ENCODE measurements at regions not wholly inside any gene's neighbourhood (a gene's known extent, or its start where the extent isn't known, plus 50 kb on each side); places are given as distances from the start of the nearest gene placed in this dataset.

DNA sequence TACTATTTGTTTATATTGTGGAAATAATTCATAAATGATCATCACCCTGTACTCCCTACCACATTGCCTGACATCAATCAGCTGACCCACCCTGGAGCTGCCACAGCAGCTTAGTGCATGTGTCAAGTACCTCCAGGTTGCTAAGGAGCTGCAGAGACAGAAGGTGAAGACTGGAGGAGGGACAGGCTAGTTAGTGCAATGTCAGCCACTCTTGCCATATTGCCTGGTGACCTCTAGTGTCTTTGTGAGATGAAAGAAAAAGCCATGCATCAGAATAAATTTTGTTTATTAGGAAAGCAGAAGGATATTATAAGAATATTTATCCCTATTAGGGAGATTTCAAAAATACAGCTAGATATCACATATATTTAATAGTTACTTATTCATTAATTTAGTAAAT is 243.9 kb upstream of the FAT4 start:
- no peak overlapping the region for H3K4me3 ChIP-seq (ENCODE audit: low read length in 2 of 2)
- H3K4me1 ChIP-seq (ENCODE audit: control insufficient read depth, insufficient read depth, low read length) = no peaks in the 10 kb centered on the region
- no peak overlapping the region for H3K27ac ChIP-seq (ENCODE audit: low read length)
- no peak overlapping the region for H3K9ac ChIP-seq (ENCODE audit: low read length in 2 of 2)
- H3K9me3 ChIP-seq (ENCODE audit: control insufficient read depth in 2 of 2, low read length in 2 of 2) = no peaks in the 10 kb centered on the region
- no peaks in the 10 kb centered on the region for H3K36me3 ChIP-seq (ENCODE audit: control insufficient read depth in 2 of 2, insufficient read depth in 2 of 2, low read length in 2 of 2)
- H3K27me3 ChIP-seq (ENCODE audit: control insufficient read depth in 1 of 2, insufficient read depth in 2 of 2, low read length in 2 of 2) = no peaks in the 10 kb centered on the region

DNA sequence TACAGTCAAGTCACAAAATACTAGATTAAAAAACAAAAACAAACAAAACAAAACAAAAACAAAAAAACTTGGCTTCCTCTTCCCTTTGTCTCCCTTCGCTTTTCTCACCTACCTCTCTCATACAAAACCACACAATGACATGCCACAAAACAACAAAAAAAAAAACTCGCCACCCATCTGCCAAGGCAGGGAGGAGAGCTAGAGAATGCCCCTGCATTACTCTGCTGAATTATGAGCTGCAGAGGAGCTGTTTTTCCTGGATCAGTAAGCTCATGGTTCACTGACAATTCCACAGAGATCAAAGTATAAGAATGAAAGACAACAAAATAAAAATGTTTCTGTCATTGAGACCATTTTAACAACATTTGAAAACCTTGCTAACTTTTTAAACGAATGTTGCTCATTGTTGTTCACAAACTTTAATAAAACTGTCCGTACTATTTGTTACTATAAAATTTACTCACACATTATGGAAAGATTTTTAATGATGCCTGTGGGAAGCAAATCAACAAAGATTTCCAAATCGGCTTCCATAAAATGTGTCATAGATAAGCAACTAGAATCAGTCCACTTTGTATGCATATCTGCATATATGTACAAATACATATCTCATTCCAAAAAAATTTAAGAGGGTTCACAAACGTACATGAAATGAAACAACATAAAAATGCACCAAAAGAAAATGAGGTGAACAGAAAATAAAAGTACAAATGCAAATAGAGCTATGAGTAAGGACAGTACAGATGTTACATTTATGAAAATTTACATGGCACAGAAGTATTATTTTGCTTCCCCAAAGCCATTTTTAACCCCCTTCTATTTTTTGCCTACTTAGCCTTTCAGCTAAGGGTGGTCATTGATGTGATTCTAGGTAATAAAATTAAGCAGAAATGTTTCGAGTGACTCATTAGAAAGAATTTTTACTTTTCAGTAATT is 252.4 kb upstream of the FAT4 start:
- no peak overlapping the region for H3K9ac ChIP-seq (ENCODE audit: low read length in 2 of 2)
- H3K27me3 ChIP-seq (ENCODE audit: control insufficient read depth in 1 of 2, insufficient read depth in 2 of 2, low read length in 2 of 2) = no peaks in the 10 kb centered on the region
- H3K9me3 ChIP-seq (ENCODE audit: control insufficient read depth in 2 of 2, low read length in 2 of 2) = no peaks in the 10 kb centered on the region
- no peak overlapping the region for H3K27ac ChIP-seq (ENCODE audit: low read length)
- H3K4me1 ChIP-seq (ENCODE audit: control insufficient read depth, insufficient read depth, low read length) = no peaks in the 10 kb centered on the region
- H3K36me3 ChIP-seq (ENCODE audit: control insufficient read depth in 2 of 2, insufficient read depth in 2 of 2, low read length in 2 of 2) = no peaks in the 10 kb centered on the region
- H3K4me3 ChIP-seq (ENCODE audit: low read length in 2 of 2) = no peak overlapping the region

DNA sequence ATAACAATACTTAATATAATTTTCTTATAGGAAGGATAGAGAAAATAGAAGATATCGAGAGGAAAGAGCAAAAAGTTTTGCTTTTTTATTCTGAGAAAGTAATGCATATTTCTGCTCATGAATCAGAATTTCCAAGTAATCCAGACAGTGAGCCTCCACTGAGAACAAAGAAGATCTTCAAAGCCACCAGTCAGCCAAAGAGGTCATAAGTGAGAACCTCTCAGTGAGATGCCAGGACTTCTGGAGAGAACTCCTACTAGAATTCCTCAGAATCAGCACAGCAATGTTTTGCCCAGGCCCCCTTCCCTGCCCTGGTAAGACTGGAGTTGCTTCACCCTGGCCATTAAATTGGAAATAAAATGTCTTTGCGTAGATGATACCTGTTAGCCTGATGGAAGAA is 254.4 kb upstream of the FAT4 start:
- no peaks in the 10 kb centered on the region for H3K9me3 ChIP-seq (ENCODE audit: control insufficient read depth in 2 of 2, low read length in 2 of 2)
- no peak overlapping the region for H3K9ac ChIP-seq (ENCODE audit: low read length in 2 of 2)
- no peak overlapping the region for H3K4me3 ChIP-seq (ENCODE audit: low read length in 2 of 2)
- H3K36me3 ChIP-seq (ENCODE audit: control insufficient read depth in 2 of 2, insufficient read depth in 2 of 2, low read length in 2 of 2) = no peaks in the 10 kb centered on the region
- H3K27ac ChIP-seq (ENCODE audit: low read length) = no peak overlapping the region
- no peaks in the 10 kb centered on the region for H3K4me1 ChIP-seq (ENCODE audit: control insufficient read depth, insufficient read depth, low read length)
- H3K27me3 ChIP-seq (ENCODE audit: control insufficient read depth in 1 of 2, insufficient read depth in 2 of 2, low read length in 2 of 2) = no peaks in the 10 kb centered on the region

DNA sequence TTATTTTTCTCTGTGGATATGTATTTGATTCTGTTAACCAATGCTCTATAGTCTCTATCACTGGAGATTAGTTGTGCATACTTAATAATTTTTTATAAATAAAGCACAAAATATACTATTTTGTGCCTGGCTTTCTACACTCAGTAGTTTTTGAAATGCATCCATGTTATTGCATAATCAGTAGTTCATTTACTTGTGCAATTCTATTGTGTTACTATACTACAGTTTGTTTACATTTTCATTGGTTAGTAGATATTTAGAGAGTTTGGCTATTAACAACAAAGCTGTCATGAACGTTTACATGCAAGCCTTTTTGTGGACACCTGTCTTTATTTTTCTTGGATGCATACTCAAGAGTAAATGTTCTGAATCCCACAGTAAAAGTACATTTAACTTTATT is 265.0 kb upstream of the FAT4 start:
- Histone ChIP-seq H3K36me3 (ENCODE audit: control insufficient read depth in 2 of 2, insufficient read depth in 2 of 2, low read length in 2 of 2) (no peaks in the 10 kb centered on the region), H3K27ac (ENCODE audit: low read length) (no peak overlapping the region), H3K9ac (ENCODE audit: low read length in 2 of 2) (no peak overlapping the region), H3K9me3 (ENCODE audit: control insufficient read depth in 2 of 2, low read length in 2 of 2) (no peaks in the 10 kb centered on the region), H3K4me1 (ENCODE audit: control insufficient read depth, insufficient read depth, low read length) (no peaks in the 10 kb centered on the region), H3K27me3 (ENCODE audit: control insufficient read depth in 1 of 2, insufficient read depth in 2 of 2, low read length in 2 of 2) (no peaks in the 10 kb centered on the region), H3K4me3 (ENCODE audit: low read length in 2 of 2) (no peak overlapping the region)

DNA sequence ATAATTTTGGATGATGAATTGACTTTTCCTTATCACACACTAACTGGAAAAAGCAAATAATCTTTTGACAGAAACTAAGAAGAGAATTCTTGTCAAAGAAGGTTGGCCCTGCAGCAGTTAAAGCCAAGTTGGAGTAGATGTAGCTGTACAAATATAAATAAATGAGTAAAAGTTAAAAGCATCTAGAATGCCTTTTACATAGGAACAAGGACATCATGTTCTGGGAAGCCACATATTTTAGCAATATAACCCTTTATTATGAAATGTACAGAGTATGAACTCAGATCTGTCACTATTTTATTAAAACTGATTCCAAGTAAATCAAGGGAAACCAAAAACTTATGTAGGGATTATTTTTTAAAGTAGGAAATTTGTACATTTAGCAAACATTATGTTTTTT is 269.4 kb upstream of the FAT4 start:
- Histone ChIP-seq H3K4me3 (ENCODE audit: low read length in 2 of 2) (no peak overlapping the region), H3K9ac (ENCODE audit: low read length in 2 of 2) (no peak overlapping the region), H3K4me1 (ENCODE audit: control insufficient read depth, insufficient read depth, low read length) (no peaks in the 10 kb centered on the region), H3K27me3 (ENCODE audit: control insufficient read depth in 1 of 2, insufficient read depth in 2 of 2, low read length in 2 of 2) (no peaks in the 10 kb centered on the region), H3K9me3 (ENCODE audit: control insufficient read depth in 2 of 2, low read length in 2 of 2) (no peaks in the 10 kb centered on the region), H3K36me3 (ENCODE audit: control insufficient read depth in 2 of 2, insufficient read depth in 2 of 2, low read length in 2 of 2) (no peaks in the 10 kb centered on the region), H3K27ac (ENCODE audit: low read length) (no peak overlapping the region)

DNA sequence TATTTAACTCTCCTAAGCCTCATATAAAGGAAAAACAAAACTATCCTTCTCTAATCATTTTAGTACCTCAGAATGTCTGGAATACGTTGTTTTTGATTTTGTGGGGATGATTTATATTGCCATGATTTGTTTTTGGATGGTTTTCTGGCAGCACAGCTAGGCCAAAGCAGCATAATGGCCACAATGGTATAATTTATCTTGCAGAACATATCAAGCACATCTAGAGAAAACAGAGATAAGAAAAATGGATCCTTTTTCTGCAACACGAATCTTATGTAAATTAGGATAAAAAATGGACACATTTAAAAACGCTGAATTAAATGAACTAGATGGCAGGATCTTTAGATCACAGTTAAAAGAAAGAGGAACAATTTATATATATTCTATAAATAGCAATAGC is 269.9 kb upstream of the FAT4 start:
- H3K4me1 ChIP-seq (ENCODE audit: control insufficient read depth, insufficient read depth, low read length) = no peaks in the 10 kb centered on the region
- H3K9ac ChIP-seq (ENCODE audit: low read length in 2 of 2) = no peak overlapping the region
- no peaks in the 10 kb centered on the region for H3K27me3 ChIP-seq (ENCODE audit: control insufficient read depth in 1 of 2, insufficient read depth in 2 of 2, low read length in 2 of 2)
- no peak overlapping the region for H3K4me3 ChIP-seq (ENCODE audit: low read length in 2 of 2)
- H3K27ac ChIP-seq (ENCODE audit: low read length) = no peak overlapping the region
- H3K9me3 ChIP-seq (ENCODE audit: control insufficient read depth in 2 of 2, low read length in 2 of 2) = no peaks in the 10 kb centered on the region
- H3K36me3 ChIP-seq (ENCODE audit: control insufficient read depth in 2 of 2, insufficient read depth in 2 of 2, low read length in 2 of 2) = no peaks in the 10 kb centered on the region

DNA sequence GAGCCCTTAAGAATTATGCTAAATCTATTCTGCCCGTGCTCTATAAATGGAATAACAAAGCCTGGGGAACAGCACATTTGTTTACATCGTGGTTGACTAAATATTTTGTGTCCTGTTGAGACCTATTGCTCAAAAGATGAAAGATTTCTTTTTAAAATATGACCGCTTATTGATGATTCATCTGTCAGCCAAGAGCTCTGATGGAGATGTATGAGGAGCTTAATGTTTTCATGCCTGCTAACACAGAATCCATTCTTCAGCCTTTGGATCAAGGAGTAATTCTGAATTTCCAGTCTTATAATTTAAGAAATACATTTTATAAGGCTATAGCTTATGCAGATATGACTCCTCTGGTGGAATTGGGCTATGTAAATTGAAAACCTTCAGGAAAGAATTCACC is 271.3 kb upstream of the FAT4 start:
- Histone ChIP-seq H3K36me3 (ENCODE audit: control insufficient read depth in 2 of 2, insufficient read depth in 2 of 2, low read length in 2 of 2) (no peaks in the 10 kb centered on the region), H3K9ac (ENCODE audit: low read length in 2 of 2) (no peak overlapping the region), H3K9me3 (ENCODE audit: control insufficient read depth in 2 of 2, low read length in 2 of 2) (no peaks in the 10 kb centered on the region), H3K4me3 (ENCODE audit: low read length in 2 of 2) (no peak overlapping the region), H3K4me1 (ENCODE audit: control insufficient read depth, insufficient read depth, low read length) (no peaks in the 10 kb centered on the region), H3K27ac (ENCODE audit: low read length) (no peak overlapping the region), H3K27me3 (ENCODE audit: control insufficient read depth in 1 of 2, insufficient read depth in 2 of 2, low read length in 2 of 2) (no peaks in the 10 kb centered on the region)

DNA sequence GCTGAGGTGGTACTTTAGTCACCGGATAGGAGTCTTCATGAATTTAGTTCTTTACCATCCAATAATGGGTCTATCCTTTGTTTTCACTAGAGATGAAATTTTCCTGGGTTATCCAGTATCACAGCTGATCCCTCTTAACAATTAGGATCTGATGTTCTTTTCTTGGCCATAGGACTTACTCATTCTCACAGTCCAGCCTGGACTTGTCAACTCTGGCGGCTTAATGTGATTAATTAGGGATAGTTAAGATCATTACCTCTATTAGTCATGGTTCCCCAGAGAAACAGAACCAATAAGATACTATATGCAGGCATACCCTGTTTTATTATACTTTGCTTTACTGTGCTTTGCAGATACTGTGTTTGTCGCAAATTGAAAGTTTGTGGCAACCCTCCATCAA is 272.7 kb upstream of the FAT4 start:
- Histone ChIP-seq H3K27ac (ENCODE audit: low read length) (no peak overlapping the region), H3K4me1 (ENCODE audit: control insufficient read depth, insufficient read depth, low read length) (no peaks in the 10 kb centered on the region)

DNA sequence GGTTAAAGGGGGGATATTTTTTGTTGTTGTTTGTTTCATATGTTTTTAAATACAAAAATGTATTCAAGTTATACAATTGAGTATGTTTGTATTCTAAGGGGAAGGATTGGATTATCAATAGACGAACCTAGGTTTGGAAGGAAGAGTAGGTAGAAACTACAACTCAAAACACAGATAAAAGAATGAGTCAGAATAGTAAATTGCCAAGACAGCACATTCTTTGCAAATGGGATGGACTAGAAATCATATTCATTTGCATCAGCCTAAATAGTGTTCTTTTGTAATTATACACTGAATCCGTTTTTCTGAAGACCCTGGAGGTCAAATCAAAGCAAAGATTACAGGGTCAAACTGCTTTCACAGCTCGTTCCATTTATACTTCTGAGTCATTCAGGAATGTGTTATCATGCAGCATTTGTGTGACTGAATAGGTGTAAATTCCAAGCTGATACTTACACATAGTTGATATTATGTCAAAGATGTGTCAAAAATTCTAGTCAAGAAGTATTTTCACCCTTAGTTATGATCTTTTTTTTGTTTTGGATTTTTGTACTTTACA is 273.3 kb upstream of the FAT4 start:
- Histone ChIP-seq H3K4me1 (ENCODE audit: control insufficient read depth, insufficient read depth, low read length) (no peaks in the 10 kb centered on the region), H3K9ac (ENCODE audit: low read length in 2 of 2) (no peak overlapping the region), H3K27me3 (ENCODE audit: control insufficient read depth in 1 of 2, insufficient read depth in 2 of 2, low read length in 2 of 2) (no peaks in the 10 kb centered on the region), H3K27ac (ENCODE audit: low read length) (no peak overlapping the region), H3K36me3 (ENCODE audit: control insufficient read depth in 2 of 2, insufficient read depth in 2 of 2, low read length in 2 of 2) (no peaks in the 10 kb centered on the region), H3K4me3 (ENCODE audit: low read length in 2 of 2) (no peak overlapping the region), H3K9me3 (ENCODE audit: control insufficient read depth in 2 of 2, low read length in 2 of 2) (no peaks in the 10 kb centered on the region)

More for the DNA sequence above, 272.7 kb upstream of the FAT4 start:
- Histone ChIP-seq H3K9me3 (ENCODE audit: control insufficient read depth in 2 of 2, low read length in 2 of 2) (no peaks in the 10 kb centered on the region), H3K9ac (ENCODE audit: low read length in 2 of 2) (no peak overlapping the region), H3K36me3 (ENCODE audit: control insufficient read depth in 2 of 2, insufficient read depth in 2 of 2, low read length in 2 of 2) (no peaks in the 10 kb centered on the region), H3K4me3 (ENCODE audit: low read length in 2 of 2) (no peak overlapping the region), H3K27me3 (ENCODE audit: control insufficient read depth in 1 of 2, insufficient read depth in 2 of 2, low read length in 2 of 2) (no peaks in the 10 kb centered on the region)

DNA sequence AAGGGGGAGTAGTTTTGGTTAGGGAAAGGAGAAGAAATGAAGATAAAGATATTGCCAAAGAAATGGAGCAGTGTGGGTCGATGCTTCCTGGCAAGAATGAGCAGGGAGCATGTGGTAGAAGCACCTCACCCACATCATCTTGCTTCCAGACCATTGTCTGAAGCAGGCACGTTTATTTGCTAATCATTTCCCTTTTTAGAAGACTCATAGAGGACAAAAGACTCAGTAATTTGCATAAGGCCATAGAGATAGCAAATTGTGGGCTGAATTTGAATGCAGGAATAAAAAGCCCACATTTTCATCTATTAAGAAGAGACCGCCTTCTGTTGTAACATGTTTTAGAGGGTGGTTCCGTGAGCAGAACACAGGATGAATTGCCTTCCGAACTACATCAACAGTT is 275.2 kb upstream of the FAT4 start:
- Histone ChIP-seq H3K27me3 (ENCODE audit: control insufficient read depth in 1 of 2, insufficient read depth in 2 of 2, low read length in 2 of 2) (no peaks in the 10 kb centered on the region), H3K36me3 (ENCODE audit: control insufficient read depth in 2 of 2, insufficient read depth in 2 of 2, low read length in 2 of 2) (no peaks in the 10 kb centered on the region), H3K27ac (ENCODE audit: low read length) (no peak overlapping the region), H3K9me3 (ENCODE audit: control insufficient read depth in 2 of 2, low read length in 2 of 2) (no peaks in the 10 kb centered on the region), H3K9ac (ENCODE audit: low read length in 2 of 2) (no peak overlapping the region), H3K4me1 (ENCODE audit: control insufficient read depth, insufficient read depth, low read length) (no peaks in the 10 kb centered on the region), H3K4me3 (ENCODE audit: low read length in 2 of 2) (no peak overlapping the region)

DNA sequence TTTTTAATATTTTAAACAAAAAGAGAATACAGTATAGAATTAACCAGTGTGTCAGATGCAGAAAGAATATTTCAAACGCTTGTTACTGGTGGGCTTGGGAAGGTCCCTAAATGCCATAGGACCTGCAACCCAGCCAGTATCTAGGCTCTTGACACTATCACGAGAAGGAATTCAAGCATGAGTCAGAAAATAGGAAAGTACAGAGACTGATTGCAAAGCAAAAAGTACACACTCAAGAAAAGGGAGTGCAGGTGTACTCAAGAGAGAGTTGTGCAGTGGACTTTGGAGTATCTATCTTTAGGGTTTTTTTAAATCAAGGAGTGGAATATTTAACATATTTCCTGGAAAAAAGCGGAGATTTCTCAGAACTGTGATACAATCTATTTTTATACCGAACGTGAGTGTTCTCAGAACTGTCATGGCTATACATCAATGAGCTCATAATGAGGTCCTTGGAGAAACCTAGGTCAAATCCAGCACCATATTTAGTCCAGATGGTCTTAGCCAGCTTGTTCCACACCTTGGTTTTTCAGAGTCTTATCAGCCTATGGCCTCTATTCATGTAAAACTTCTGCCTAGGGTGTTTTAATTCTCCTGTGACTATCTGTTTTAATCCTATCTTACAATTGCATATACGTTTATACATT is 291.8 kb upstream of the FAT4 start:
- Histone ChIP-seq H3K4me1 (ENCODE audit: control insufficient read depth, insufficient read depth, low read length) (peaks cover 6% of the 10 kb centered on the region), H3K9me3 (ENCODE audit: control insufficient read depth in 2 of 2, low read length in 2 of 2) (no peaks in the 10 kb centered on the region), H3K36me3 (ENCODE audit: control insufficient read depth in 2 of 2, insufficient read depth in 2 of 2, low read length in 2 of 2) (no peaks in the 10 kb centered on the region), H3K9ac (ENCODE audit: low read length in 2 of 2) (no peak overlapping the region), H3K4me3 (ENCODE audit: low read length in 2 of 2) (no peak overlapping the region), H3K27me3 (ENCODE audit: control insufficient read depth in 1 of 2, insufficient read depth in 2 of 2, low read length in 2 of 2) (no peaks in the 10 kb centered on the region), H3K27ac (ENCODE audit: low read length) (no peak overlapping the region)
